Right lobe of liver (tissue), 4 donors: ENCODE measurements at regions not wholly inside any gene's neighbourhood (a gene's known extent, or its start where the extent isn't known, plus 50 kb on each side); places are given as distances from the start of the nearest gene placed in this dataset.

Experiments used
- CTCF ChIP-seq, 4 donors: fragments of 200-600 bp in 3 of 4; fragments of 450-650 bp in 1 of 4; IDR thresholded peaks; one replicate each; pipeline versions ENCODE4 v1.5.1 to v1.8.0; 2016 to 2022; ENCODE audit warnings: antibody characterized with exemption in 4 of 4, mild to moderate bottlenecking in 2 of 4
- POLR2A ChIP-seq: fragments of 450-650 bp; IDR thresholded peaks from one replicate; pipeline ENCODE4 v1.6.1; 2017; ENCODE audit warnings: antibody characterized with exemption, mild to moderate bottlenecking
- donor health status: DM: no; HTN: no; CAD: no.
- donor health status: DM: no; HTN: no; CAD: no.
- donor health status: DM: no; HTN: yes; CAD: no.

- TF ChIP-seq CTCF (IDR thresholded peaks at IDR 0.05) (no peak), POLR2A (no peak)
Measured at GRCh38 chr13:62933809-62934208, 1518.2 kb upstream of the PCDH20 start.
